HepG2 (cell line): ENCODE measurements at regions not wholly inside any gene's neighbourhood (a gene's known extent, or its start where the extent isn't known, plus 50 kb on each side); places are given as distances from the start of the nearest gene placed in this dataset.

Experiments used
- CTCF ChIP-seq: sonication (generic); formaldehyde crosslinking; IDR thresholded peaks from 2 replicates; pipeline ENCODE4 v1.5.0; 2020; ENCODE audit warnings: mild to moderate bottlenecking, missing genetic modification reagents, moderate library complexity
- NR1H2 ChIP-seq: sonication (generic); formaldehyde crosslinking; IDR thresholded peaks from 2 replicates; pipeline ENCODE4 v1.8.1; 2022; ENCODE audit warnings: low read depth, missing genetic modification reagents, borderline replicate concordance
- NR2C2 ChIP-seq: sonication (generic); formaldehyde crosslinking; IDR thresholded peaks from 2 replicates; pipeline ENCODE4 v1.4.0; 2020; ENCODE audit warnings: missing genetic modification reagents, mild to moderate bottlenecking, moderate library complexity, borderline replicate concordance
- ZHX1 ChIP-seq: sonication (generic); formaldehyde crosslinking; IDR thresholded peaks from 2 replicates; pipeline ENCODE4 v1.8.1; 2022; ENCODE audit warnings: low read depth, mild to moderate bottlenecking, missing genetic modification reagents
- ZZZ3 ChIP-seq: sonication (generic); formaldehyde crosslinking; IDR thresholded peaks from 2 replicates; pipeline ENCODE4 v1.4.0; 2020; ENCODE audit warnings: missing genetic modification reagents, mild to moderate bottlenecking, borderline replicate concordance

DNA sequence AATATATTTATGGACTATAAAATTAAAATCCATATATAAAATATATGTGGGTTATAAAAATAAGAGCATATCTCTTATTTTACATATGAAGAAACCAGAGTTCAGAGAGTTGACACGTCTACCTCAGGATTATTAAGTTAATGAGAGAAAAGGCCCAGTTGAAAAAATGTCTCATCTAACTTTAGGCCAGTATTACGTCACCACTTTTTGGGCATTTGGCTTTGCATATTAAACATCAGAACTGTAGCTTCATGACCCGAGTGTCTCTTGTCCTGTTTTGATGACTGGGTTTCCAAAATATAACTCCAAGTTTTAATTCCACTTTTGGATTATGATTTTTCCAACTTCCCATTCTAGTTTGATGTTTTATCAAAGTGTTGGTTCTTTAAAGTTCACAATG is 1026.1 kb downstream of the SLC6A15 start:
- TF ChIP-seq NR1H2 (no peak), NR2C2 (no peak), ZHX1 (no peak), ZZZ3 (no peak), CTCF (CRISPR knock-in tag) (no peak)
